ENCODE measurements at regions not wholly inside any gene's neighbourhood (a gene's known extent, or its start where the extent isn't known, plus 50 kb on each side); places are given as distances from the start of the nearest gene placed in this dataset.

DNA sequence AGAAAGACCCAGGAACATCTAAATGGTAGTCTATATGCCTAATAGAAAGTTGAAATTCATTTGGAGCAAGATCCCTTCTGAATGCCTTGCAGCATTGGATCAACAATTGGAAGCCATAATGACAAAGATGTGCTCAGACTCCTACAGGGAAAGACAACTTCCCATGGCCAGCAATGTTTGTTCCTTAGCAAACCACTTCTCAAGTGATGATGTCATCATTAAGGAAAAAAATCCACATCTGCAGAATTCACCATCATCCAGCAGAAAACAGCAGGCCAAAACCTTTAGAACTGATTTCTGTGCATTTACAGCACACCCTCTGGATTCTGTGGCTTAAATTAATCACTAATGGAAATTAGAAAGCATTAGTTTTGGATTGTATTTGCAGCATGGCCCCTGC is 82.4 kb upstream of the ZIC3 start:
- ATAC-seq (ENCODE audit: low FRiP score) (no peak), DNase-seq (ENCODE audit: low spot score) (no peak)
- TF ChIP-seq, protein P1, sequence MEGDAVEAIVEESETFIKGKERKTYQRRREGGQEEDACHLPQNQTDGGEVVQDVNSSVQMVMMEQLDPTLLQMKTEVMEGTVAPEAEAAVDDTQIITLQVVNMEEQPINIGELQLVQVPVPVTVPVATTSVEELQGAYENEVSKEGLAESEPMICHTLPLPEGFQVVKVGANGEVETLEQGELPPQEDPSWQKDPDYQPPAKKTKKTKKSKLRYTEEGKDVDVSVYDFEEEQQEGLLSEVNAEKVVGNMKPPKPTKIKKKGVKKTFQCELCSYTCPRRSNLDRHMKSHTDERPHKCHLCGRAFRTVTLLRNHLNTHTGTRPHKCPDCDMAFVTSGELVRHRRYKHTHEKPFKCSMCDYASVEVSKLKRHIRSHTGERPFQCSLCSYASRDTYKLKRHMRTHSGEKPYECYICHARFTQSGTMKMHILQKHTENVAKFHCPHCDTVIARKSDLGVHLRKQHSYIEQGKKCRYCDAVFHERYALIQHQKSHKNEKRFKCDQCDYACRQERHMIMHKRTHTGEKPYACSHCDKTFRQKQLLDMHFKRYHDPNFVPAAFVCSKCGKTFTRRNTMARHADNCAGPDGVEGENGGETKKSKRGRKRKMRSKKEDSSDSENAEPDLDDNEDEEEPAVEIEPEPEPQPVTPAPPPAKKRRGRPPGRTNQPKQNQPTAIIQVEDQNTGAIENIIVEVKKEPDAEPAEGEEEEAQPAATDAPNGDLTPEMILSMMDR (IDR thresholded peaks at IDR 0.05): no peak

DNA sequence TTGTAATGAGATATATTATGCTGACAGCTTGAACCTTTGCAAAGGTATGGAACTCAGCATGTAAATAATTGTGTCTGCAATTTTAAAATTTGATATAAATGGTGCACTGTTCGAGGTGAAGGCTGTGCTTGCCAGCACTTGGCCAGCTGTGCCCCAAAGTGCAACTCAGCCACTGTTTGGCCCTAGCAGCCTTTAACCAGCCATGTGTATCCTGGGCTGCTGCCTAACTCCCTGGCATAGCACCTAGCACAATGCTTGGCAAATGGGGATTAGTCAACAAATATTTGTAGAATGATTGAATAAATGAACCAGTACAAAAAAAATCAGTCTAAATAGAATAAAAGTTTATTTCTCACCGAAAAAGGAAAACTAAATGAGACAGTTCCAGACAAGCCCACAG is 83.8 kb upstream of the ZIC3 start:
- ATAC-seq (ENCODE audit: low FRiP score) (no peak), DNase-seq (ENCODE audit: low spot score) (no peak)
- TF ChIP-seq, protein P1 (IDR thresholded peaks at IDR 0.05): no peak

DNA sequence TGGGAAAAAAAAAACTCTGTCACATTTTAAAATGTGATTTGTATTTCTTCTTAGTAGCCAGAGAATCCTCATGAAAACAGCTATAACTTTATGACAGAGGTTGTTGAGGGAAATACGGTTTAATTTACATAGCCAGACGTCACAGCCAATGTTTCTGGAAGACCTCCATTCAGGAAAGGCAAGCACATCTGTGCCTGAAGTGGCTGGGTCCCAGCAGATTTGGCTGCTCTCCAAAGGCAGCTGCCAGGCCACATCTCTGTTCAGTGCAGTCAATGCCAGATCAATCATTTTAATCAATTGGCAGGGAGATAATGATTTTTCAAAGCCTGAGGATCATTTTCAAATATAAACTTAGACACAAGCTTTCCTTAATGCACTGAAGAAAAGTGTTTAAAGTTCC is 86.5 kb upstream of the ZIC3 start:
- TF ChIP-seq, protein P1 (IDR thresholded peaks at IDR 0.05): no peak
- no peak for DNase-seq (ENCODE audit: low spot score)
- no peak for ATAC-seq (ENCODE audit: low FRiP score)

DNA sequence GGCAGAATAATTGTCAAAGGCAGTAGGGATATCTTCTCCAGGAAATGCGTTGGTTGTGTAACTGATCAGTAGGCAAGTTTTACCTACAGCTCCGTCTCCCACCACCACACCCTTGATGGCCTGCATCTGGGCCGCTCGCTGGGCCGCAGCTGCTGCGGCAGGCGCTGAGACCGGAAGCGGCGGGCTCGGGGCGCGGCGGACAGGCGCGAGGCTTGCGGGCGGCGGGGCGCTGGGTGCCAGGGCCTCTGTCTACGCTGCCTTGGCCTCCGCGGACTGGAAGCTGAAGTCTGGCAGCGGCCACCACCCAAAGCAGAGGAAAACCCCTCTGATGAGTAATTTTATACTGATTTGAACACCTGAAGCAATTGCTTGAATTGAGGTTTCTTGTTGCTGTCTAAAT is 124.2 kb upstream of the ZIC3 start:
- no peak for DNase-seq (ENCODE audit: low spot score)
- no peak for ATAC-seq (ENCODE audit: low FRiP score)
- TF ChIP-seq, protein P1 (IDR thresholded peaks at IDR 0.05): no peak

DNA sequence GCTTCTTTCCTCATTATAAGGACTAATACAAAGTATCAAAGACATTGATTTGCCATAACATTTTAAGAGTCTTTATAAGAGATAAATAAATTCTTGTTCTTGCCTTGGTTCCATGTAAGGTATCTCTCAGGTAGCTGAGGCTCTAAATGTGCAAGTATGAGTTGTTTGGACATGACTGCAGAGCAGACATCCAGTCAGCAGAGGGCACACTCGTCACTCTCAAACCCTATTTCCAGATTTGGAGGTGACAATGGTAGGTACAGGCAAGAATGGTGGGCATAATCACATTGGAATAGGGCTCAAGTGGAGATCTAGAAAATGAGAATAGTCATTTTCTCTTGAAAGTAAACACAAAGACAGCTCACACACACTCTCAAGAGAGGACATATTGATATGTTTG is 133.3 kb upstream of the ZIC3 start:
- TF ChIP-seq, protein P1 (IDR thresholded peaks at IDR 0.05): no peak
- ATAC-seq (ENCODE audit: low FRiP score) (no peak), DNase-seq (ENCODE audit: low spot score) (no peak)

DNA sequence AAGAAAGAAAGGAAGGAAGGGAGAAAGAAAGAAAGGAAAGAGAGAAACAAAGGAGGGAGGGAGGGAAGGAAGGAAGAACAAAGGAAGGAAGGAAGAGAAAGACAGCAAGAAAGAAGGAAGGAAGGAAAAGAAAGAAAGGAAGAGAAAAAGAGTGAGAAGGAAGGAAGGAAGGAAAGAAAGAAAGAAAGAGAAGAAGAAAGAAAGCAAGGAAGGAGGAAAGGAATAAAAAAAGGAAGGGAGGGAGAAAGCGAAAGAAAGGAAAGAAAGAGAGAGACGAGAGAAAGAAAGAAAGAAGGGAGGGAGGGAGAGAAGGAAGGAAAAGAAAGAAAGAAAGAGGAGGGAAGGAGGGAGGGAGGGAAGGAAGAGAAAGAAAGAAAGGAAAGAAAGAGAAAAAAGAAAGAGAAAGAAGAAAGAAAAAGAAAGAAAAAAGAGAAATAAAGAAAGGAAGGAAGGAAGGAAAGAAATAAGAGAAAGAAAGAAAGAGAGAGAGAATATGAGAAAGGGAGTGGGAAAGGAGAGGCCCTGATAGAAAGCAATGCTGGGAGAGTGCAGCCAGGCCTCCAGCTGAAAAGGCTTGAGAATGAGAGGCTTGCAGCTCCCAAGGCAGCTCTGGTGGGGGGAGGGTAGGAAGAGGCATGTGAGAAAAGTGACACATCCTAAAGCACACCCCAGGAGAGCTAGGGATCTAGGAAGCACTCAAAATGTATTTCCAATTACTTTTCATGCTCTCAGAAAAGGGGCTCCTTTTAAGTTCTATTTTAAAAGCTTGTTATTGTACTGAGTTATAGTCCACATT is 134.0 kb upstream of the ZIC3 start:
- ATAC-seq (ENCODE audit: low FRiP score) (no peak), DNase-seq (ENCODE audit: low spot score) (no peak)
- TF ChIP-seq, protein P1 (IDR thresholded peaks at IDR 0.05): no peak

DNA sequence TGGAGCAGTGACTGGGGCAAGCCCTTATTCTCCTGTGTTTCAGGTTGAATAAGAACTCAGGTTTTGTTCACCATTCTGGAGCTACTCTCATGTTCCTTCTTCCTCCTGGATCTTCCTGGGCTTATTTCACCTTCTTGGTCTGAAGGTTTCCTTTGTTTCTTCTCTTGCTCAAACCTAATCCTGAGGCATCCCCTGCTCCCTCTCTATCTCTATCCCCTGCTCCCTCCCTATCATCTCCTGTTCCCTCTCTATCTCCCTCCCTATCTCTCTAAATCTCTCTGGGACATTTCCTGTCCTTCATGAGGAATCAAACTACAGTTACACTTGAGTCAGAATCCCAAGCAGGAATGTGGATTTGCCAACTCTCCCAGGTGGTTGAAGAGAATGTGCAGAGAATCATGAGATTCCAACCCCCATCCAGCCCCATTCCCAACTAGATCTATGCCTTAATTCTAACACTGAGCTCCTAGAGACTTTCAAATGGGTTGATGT is 134.9 kb upstream of the ZIC3 start:
- TF ChIP-seq, protein P1 (IDR thresholded peaks at IDR 0.05): no peak
- no peak for DNase-seq (ENCODE audit: low spot score)
- ATAC-seq (ENCODE audit: low FRiP score): no peak

All from omental fat pad (tissue), 3 donors.